ENCODE measurements at regions not wholly inside any gene's neighbourhood (a gene's known extent, or its start where the extent isn't known, plus 50 kb on each side); places are given as distances from the start of the nearest gene placed in this dataset.

- H3K36me3 ChIP-seq (replicated peaks; ENCODE audit: low read depth, low read length) = no peaks in the 10 kb centered on the region
- no peak overlapping the region for H3K27ac ChIP-seq (ENCODE audit: low read length)
- no peaks in the 10 kb centered on the region for H3K4me1 ChIP-seq (ENCODE audit: low read length)
- no peaks in the 10 kb centered on the region for H4K20me1 ChIP-seq (ENCODE audit: insufficient read depth, low read length)
- no peak for TF ChIP-seq CTCF (IDR thresholded peaks at IDR 0.05; ENCODE audit: low read depth, low read length)
- no peak for TF ChIP-seq EZH2phosphoT487 (IDR thresholded peaks at IDR 0.05; ENCODE audit: low read depth)
- H3K4me2 ChIP-seq (ENCODE audit: low read length) = no peak overlapping the region
- H3K27me3 ChIP-seq (ENCODE audit: low read depth, low read length) = no peaks in the 10 kb centered on the region
- no peak overlapping the region for H3K9ac ChIP-seq (ENCODE audit: low read length)
- no peak overlapping the region for H2AFZ ChIP-seq (ENCODE audit: low read depth, low read length)
- H3K79me2 ChIP-seq (ENCODE audit: low read length) = no peaks in the 10 kb centered on the region
- no peak overlapping the region for H3K4me3 ChIP-seq (ENCODE audit: low read length)
- H3K9me3 ChIP-seq (ENCODE audit: insufficient read depth, low read length) = no peaks in the 10 kb centered on the region
Observed at GRCh38 chr7:69433081-69433480, 165.2 kb upstream of the AUTS2 start.

- Histone ChIP-seq H3K9me3 (ENCODE audit: insufficient read depth, low read length) (no peaks in the 10 kb centered on the region), H3K4me3 (ENCODE audit: low read length) (no peak overlapping the region), H3K4me1 (ENCODE audit: low read length) (no peaks in the 10 kb centered on the region), H3K27me3 (ENCODE audit: low read depth, low read length) (no peaks in the 10 kb centered on the region), H3K79me2 (ENCODE audit: low read length) (no peaks in the 10 kb centered on the region), H4K20me1 (ENCODE audit: insufficient read depth, low read length) (no peaks in the 10 kb centered on the region), H3K4me2 (ENCODE audit: low read length) (no peak overlapping the region), H3K27ac (ENCODE audit: low read length) (no peak overlapping the region), H3K9ac (ENCODE audit: low read length) (no peak overlapping the region), H2AFZ (ENCODE audit: low read depth, low read length) (no peak overlapping the region), H3K36me3 (replicated peaks; ENCODE audit: low read depth, low read length) (no peaks in the 10 kb centered on the region)
- TF ChIP-seq CTCF (IDR thresholded peaks at IDR 0.05; ENCODE audit: low read depth, low read length) (no peak), EZH2phosphoT487 (IDR thresholded peaks at IDR 0.05; ENCODE audit: low read depth) (no peak)
Observed at GRCh38 chr7:69434398-69434815, 163.9 kb upstream of the AUTS2 start.

GRCh38 chr7:69435711-69436110 lies 162.6 kb upstream of the AUTS2 start:
- no peaks in the 10 kb centered on the region for H3K79me2 ChIP-seq (ENCODE audit: low read length)
- H3K36me3 ChIP-seq (replicated peaks; ENCODE audit: low read depth, low read length) = no peaks in the 10 kb centered on the region
- no peak overlapping the region for H3K9ac ChIP-seq (ENCODE audit: low read length)
- no peaks in the 10 kb centered on the region for H3K4me1 ChIP-seq (ENCODE audit: low read length)
- H3K9me3 ChIP-seq (ENCODE audit: insufficient read depth, low read length) = no peaks in the 10 kb centered on the region
- TF ChIP-seq CTCF (IDR thresholded peaks at IDR 0.05; ENCODE audit: low read depth, low read length) (no peak), EZH2phosphoT487 (IDR thresholded peaks at IDR 0.05; ENCODE audit: low read depth) (no peak)
- no peak overlapping the region for H3K4me3 ChIP-seq (ENCODE audit: low read length)
- H4K20me1 ChIP-seq (ENCODE audit: insufficient read depth, low read length) = no peaks in the 10 kb centered on the region
- H3K4me2 ChIP-seq (ENCODE audit: low read length) = no peak overlapping the region
- no peak overlapping the region for H2AFZ ChIP-seq (ENCODE audit: low read depth, low read length)
- no peak overlapping the region for H3K27ac ChIP-seq (ENCODE audit: low read length)
- no peaks in the 10 kb centered on the region for H3K27me3 ChIP-seq (ENCODE audit: low read depth, low read length)

- Histone ChIP-seq H3K9ac (ENCODE audit: low read length) (no peak overlapping the region), H3K9me3 (ENCODE audit: insufficient read depth, low read length) (no peaks in the 10 kb centered on the region), H3K79me2 (ENCODE audit: low read length) (no peaks in the 10 kb centered on the region), H4K20me1 (ENCODE audit: insufficient read depth, low read length) (no peaks in the 10 kb centered on the region), H3K4me2 (ENCODE audit: low read length) (no peak overlapping the region), H3K36me3 (replicated peaks; ENCODE audit: low read depth, low read length) (no peaks in the 10 kb centered on the region), H3K4me1 (ENCODE audit: low read length) (no peaks in the 10 kb centered on the region), H3K27me3 (ENCODE audit: low read depth, low read length) (no peaks in the 10 kb centered on the region), H3K4me3 (ENCODE audit: low read length) (no peak overlapping the region), H3K27ac (ENCODE audit: low read length) (no peak overlapping the region), H2AFZ (ENCODE audit: low read depth, low read length) (no peak overlapping the region)
- no peak for TF ChIP-seq CTCF (IDR thresholded peaks at IDR 0.05; ENCODE audit: low read depth, low read length)
- TF ChIP-seq EZH2phosphoT487 (IDR thresholded peaks at IDR 0.05; ENCODE audit: low read depth) = no peak
Observed at GRCh38 chr7:69436946-69437345, 161.3 kb upstream of the AUTS2 start.

Data from OCI-LY3 (cell line).